ENCODE measurements at regions not wholly inside any gene's neighbourhood (a gene's known extent, or its start where the extent isn't known, plus 50 kb on each side); places are given as distances from the start of the nearest gene placed in this dataset.
A peak's percentile ranks its signal among the peaks of the same experiment; 100 is the strongest.

DNA sequence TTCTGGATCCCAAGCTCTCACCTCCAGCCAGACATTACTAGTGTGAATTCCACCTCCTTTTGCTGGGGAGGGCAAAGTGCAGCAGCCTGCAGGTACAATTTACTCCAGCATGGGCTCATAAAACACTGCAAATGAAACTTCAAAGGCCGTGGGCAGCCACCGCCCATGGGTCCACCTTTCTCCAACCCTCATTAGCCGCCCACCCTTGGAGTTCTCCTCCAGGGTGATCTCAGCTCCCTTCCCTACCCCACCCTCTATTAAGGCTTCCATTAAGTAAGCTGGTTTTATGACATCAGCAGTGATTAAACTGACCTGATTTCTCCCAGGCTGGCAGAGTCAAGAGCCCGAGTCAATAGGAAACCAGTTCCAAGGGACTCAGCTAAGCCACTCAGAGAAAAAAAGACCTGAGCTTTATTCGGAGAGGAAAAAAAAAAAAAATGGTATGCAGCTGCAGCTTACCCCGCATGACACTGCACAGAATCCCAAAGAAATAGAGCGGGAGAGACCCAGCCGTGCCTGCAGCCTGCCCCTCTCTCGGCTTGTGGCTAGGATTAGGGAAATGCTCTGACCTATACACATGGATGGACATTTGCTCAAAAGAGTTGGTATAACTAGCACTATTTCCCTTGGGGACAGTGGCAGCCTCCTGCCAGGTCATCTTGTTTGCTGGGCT, 319.6 kb downstream of the PTTG2 start:
- H3K36me3 ChIP-seq (replicated peaks; ENCODE audit: control insufficient read depth, insufficient read depth, low read length) = no peaks in the 10 kb centered on the region; the same call in 1 of the 2 replicates
- no peaks in the 10 kb centered on the region for H3K27me3 ChIP-seq (ENCODE audit: control insufficient read depth, insufficient read depth, low read length)
- peak; percentile 41 for DNase-seq
- no peak overlapping the region for H3K4me3 ChIP-seq (ENCODE audit: insufficient read depth, low read depth, low read length)

- Histone ChIP-seq H3K27me3 (ENCODE audit: control insufficient read depth, insufficient read depth, low read length) (no peaks in the 10 kb centered on the region), H3K4me3 (ENCODE audit: insufficient read depth, low read depth, low read length) (no peak overlapping the region), H3K36me3 (replicated peaks; ENCODE audit: control insufficient read depth, insufficient read depth, low read length) (no peaks in the 10 kb centered on the region; the same call in 1 of the 2 replicates)
- DNase-seq = no peak
Measured at GRCh38 chr4:38280323-38280706, 320.1 kb downstream of the PTTG2 start.

GRCh38 chr4:38281371-38282071, 321.3 kb downstream of the PTTG2 start:
- DNase-seq = no peak
- H3K4me3 ChIP-seq (ENCODE audit: insufficient read depth, low read depth, low read length) = no peak overlapping the region
- H3K27me3 ChIP-seq (ENCODE audit: control insufficient read depth, insufficient read depth, low read length) = no peaks in the 10 kb centered on the region
- H3K36me3 ChIP-seq (replicated peaks; ENCODE audit: control insufficient read depth, insufficient read depth, low read length) = no peaks in the 10 kb centered on the region; the same call in 1 of the 2 replicates

- Histone ChIP-seq H3K27me3 (ENCODE audit: control insufficient read depth, insufficient read depth, low read length) (no peaks in the 10 kb centered on the region), H3K4me3 (ENCODE audit: insufficient read depth, low read depth, low read length) (no peak overlapping the region), H3K36me3 (replicated peaks; ENCODE audit: control insufficient read depth, insufficient read depth, low read length) (no peaks in the 10 kb centered on the region; the same call in 1 of the 2 replicates)
- DNase-seq = no peak
Measured at GRCh38 chr4:38283724-38284123, 323.5 kb downstream of the PTTG2 start.

GRCh38 chr4:38284294-38285030, 324.3 kb downstream of the PTTG2 start:
- no peaks in the 10 kb centered on the region; the same call in 1 of the 2 replicates for H3K36me3 ChIP-seq (replicated peaks; ENCODE audit: control insufficient read depth, insufficient read depth, low read length)
- H3K27me3 ChIP-seq (ENCODE audit: control insufficient read depth, insufficient read depth, low read length) = no peaks in the 10 kb centered on the region
- DNase-seq = no peak
- H3K4me3 ChIP-seq (ENCODE audit: insufficient read depth, low read depth, low read length) = no peak overlapping the region

GRCh38 chr4:38287101-38287851, 327.1 kb downstream of the PTTG2 start:
- no peak for DNase-seq
- Histone ChIP-seq H3K36me3 (replicated peaks; ENCODE audit: control insufficient read depth, insufficient read depth, low read length) (no peaks in the 10 kb centered on the region), H3K4me3 (ENCODE audit: insufficient read depth, low read depth, low read length) (no peak overlapping the region), H3K27me3 (ENCODE audit: control insufficient read depth, insufficient read depth, low read length) (no peaks in the 10 kb centered on the region)

DNA sequence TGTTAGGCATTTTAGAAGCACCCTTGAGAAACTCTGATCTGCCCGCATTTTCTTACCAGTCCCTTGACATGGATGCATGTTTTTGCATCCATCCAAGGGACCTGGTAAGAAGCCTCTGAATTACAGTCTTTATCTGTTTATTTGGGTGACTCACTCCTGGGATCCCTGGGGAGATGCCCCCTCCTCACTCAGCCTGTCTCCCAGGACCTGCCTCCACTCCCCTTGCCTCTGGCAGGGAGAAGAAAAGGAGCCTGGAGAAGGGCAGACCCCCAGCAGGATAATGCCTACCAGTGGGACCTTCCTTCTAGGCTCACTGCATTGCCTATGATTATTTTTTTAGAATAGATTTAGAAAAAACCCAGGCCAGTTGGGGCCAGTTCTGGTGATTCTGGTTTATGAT, 329.4 kb downstream of the PTTG2 start:
- Histone ChIP-seq H3K4me3 (ENCODE audit: insufficient read depth, low read depth, low read length) (no peak overlapping the region), H3K36me3 (replicated peaks; ENCODE audit: control insufficient read depth, insufficient read depth, low read length) (no peaks in the 10 kb centered on the region), H3K27me3 (ENCODE audit: control insufficient read depth, insufficient read depth, low read length) (no peaks in the 10 kb centered on the region)
- DNase-seq = no peak

DNA sequence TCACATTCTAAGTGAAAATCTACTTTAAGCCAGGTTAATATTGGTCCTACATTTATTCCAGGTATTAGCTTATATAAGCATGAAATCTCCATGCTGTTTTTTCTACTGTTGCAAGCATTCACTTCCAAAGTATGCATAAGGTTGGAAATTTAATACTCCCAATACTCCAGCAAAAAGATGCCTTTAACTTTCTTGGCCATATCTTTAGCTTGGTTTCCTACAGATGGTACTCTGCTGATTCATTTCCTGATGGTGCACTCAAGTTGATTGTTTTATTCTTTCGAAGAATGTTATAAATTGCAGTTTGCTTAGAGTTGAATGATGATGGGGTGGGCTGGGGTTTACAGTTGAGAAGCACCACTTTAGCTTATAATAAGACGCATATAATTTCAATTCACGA, 330.2 kb downstream of the PTTG2 start:
- no peaks in the 10 kb centered on the region for H3K27me3 ChIP-seq (ENCODE audit: control insufficient read depth, insufficient read depth, low read length)
- H3K36me3 ChIP-seq (replicated peaks; ENCODE audit: control insufficient read depth, insufficient read depth, low read length) = no peaks in the 10 kb centered on the region
- DNase-seq = no peak
- no peak overlapping the region for H3K4me3 ChIP-seq (ENCODE audit: insufficient read depth, low read depth, low read length)

- no peak for DNase-seq
- no peaks in the 10 kb centered on the region for H3K27me3 ChIP-seq (ENCODE audit: control insufficient read depth, insufficient read depth, low read length)
- H3K36me3 ChIP-seq (replicated peaks; ENCODE audit: control insufficient read depth, insufficient read depth, low read length) = no peaks in the 10 kb centered on the region
Measured at GRCh38 chr4:38290914-38291313, 330.7 kb downstream of the PTTG2 start.

GRCh38 chr4:38292529-38292928, 332.3 kb downstream of the PTTG2 start:
- Histone ChIP-seq H3K36me3 (replicated peaks; ENCODE audit: control insufficient read depth, insufficient read depth, low read length) (no peaks in the 10 kb centered on the region), H3K27me3 (ENCODE audit: control insufficient read depth, insufficient read depth, low read length) (no peaks in the 10 kb centered on the region), H3K4me3 (ENCODE audit: insufficient read depth, low read depth, low read length) (no peak overlapping the region)
- no peak for DNase-seq

More at GRCh38 chr4:38290914-38291313, 330.7 kb downstream of the PTTG2 start:
- no peak overlapping the region for H3K4me3 ChIP-seq (ENCODE audit: insufficient read depth, low read depth, low read length)

GRCh38 chr4:38294238-38294637, 334.0 kb downstream of the PTTG2 start:
- Histone ChIP-seq H3K4me3 (ENCODE audit: insufficient read depth, low read depth, low read length) (no peak overlapping the region), H3K27me3 (ENCODE audit: control insufficient read depth, insufficient read depth, low read length) (no peaks in the 10 kb centered on the region), H3K36me3 (replicated peaks; ENCODE audit: control insufficient read depth, insufficient read depth, low read length) (no peaks in the 10 kb centered on the region)
- DNase-seq = no peak

DNA sequence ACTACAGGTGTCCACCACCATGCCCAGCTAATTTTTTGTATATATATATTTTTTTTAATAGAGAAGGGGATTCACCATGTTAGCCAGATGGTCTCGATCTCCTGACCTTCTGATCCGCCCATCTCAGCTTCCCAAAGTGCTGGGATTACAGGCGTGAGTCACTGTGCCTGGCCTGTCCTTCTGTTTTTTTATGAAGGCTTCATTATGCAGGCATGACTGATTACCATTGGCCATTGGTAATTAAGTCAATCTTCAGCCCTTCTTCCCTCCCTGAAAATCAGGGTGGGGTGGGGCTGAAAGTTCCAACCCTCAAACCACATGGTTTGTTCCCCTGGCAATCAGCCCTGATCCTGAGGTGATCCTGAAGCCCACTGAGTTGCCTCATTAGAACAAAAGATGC, 336.9 kb downstream of the PTTG2 start:
- H3K36me3 ChIP-seq (replicated peaks; ENCODE audit: control insufficient read depth, insufficient read depth, low read length) = no peaks in the 10 kb centered on the region
- H3K4me3 ChIP-seq (ENCODE audit: insufficient read depth, low read depth, low read length) = no peak overlapping the region
- no peak for DNase-seq
- no peaks in the 10 kb centered on the region for H3K27me3 ChIP-seq (ENCODE audit: control insufficient read depth, insufficient read depth, low read length)

DNA sequence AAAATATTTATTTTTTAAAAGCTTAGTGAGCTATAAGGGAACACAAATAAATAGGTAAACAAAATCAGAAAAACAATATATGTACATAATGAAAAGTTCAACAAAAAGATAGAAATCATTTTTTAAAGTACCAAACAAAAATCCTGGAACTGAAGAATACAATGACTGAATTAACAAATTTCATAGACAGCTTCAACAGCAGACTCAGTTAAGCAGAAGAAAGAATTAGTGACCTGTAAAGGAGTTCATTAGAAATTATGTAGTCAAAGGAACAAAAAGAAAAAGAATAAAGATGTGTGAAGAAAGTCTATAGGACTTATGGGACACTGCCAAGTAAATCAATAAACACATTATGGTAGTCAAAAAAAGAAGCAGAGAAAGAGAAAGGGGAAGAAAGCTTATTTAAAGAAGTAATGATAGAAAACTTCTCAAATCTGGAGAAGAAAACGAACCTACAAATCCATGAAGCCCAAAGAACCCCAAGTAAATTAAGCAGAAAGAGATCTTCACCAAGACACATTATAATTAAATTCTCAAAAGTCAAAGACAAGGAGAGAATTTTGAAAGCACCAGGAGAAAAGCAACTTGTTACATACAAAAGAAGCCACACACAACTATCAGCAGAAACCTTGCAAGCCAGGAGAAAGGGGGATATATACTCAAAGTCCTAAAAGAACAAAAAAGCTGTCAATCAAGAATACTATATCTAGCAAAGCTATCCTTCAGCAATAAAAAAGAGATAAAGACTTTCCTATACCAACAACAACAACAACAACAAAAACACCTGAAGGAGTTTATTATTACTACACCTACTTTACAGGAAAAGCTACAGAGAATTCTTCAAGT, 338.9 kb downstream of the PTTG2 start:
- Histone ChIP-seq H3K36me3 (replicated peaks; ENCODE audit: control insufficient read depth, insufficient read depth, low read length) (no peaks in the 10 kb centered on the region), H3K4me3 (ENCODE audit: insufficient read depth, low read depth, low read length) (no peak overlapping the region), H3K27me3 (ENCODE audit: control insufficient read depth, insufficient read depth, low read length) (no peaks in the 10 kb centered on the region)
- DNase-seq = no peak

DNA sequence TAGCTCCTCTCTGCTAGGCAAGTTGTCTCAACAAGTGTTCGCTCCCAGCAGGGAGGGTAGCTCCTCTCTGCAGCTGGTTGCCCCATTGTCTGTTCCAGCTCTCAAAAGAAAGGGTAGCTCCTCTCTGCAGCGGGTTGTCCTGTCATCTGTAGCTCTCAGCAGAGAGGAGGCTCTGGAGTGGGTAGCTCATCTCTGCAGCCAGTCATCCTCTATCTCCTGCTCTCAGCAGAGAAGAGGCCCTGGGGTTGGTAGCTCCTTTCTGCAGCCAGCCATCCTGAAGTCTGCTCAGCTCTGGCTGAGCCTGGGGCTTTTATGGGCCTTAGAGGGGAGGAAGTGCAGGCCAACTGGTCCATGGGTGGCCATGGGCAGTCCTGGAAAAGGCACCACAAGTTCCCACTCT, 342.7 kb downstream of the PTTG2 start:
- Histone ChIP-seq H3K36me3 (replicated peaks; ENCODE audit: control insufficient read depth, insufficient read depth, low read length) (no peaks in the 10 kb centered on the region), H3K27me3 (ENCODE audit: control insufficient read depth, insufficient read depth, low read length) (no peaks in the 10 kb centered on the region), H3K4me3 (ENCODE audit: insufficient read depth, low read depth, low read length) (no peak overlapping the region)
- DNase-seq = no peak
